Neural progenitor cell (in vitro differentiated cells): ENCODE measurements at regions not wholly inside any gene's neighbourhood (a gene's known extent, or its start where the extent isn't known, plus 50 kb on each side); places are given as distances from the start of the nearest gene placed in this dataset.

ENCODE experiments used
- DNase-seq: peaks from one replicate; pipeline ENCODE4 v3.0.0-alpha.2; 2016; ENCODE audit warnings: low spot score
- H2AFZ ChIP-seq: fragments of 200-600 bp; sonication (generic); replicated peaks from 2 replicates; pipeline ENCODE4 v1.6.1; 2016; ENCODE audit warnings: antibody characterized with exemption
- H3F3A ChIP-seq: fragments of 200-600 bp; sonication (generic); 2 replicates; pipeline ENCODE4 v1.6.1; 2016; ENCODE audit warnings: antibody characterized with exemption, low read depth
- H3K27ac ChIP-seq: fragments of 200-600 bp; sonication (generic); 2 replicates; pipeline ENCODE4 v1.5.1; 2016; ENCODE audit warnings: mild to moderate bottlenecking
- H3K27me3 ChIP-seq: fragments of 200-600 bp; sonication (generic); 2 replicates; pipeline ENCODE4 v1.6.1; 2016; ENCODE audit warnings: mild to moderate bottlenecking, moderate library complexity
- H3K36me3 ChIP-seq: fragments of 200-600 bp; sonication (generic); 2 replicates; pipeline ENCODE4 v1.5.1; 2016
- H3K4me1 ChIP-seq: fragments of 200-600 bp; sonication (generic); 2 replicates; pipeline ENCODE4 v1.6.1; 2016; ENCODE audit warnings: mixed run types
- H3K4me2 ChIP-seq: fragments of 200-600 bp; sonication (generic); 2 replicates; pipeline ENCODE4 v1.6.1; 2016
- H3K4me3 ChIP-seq: fragments of 200-600 bp; sonication (generic); 2 replicates; pipeline ENCODE4 v1.5.1; 2016
- H3K79me2 ChIP-seq: fragments of 200-600 bp; sonication (generic); 2 replicates; pipeline ENCODE4 v1.6.1; 2016; ENCODE audit warnings: low read depth
- H3K9ac ChIP-seq: fragments of 200-600 bp; sonication (generic); 2 replicates; pipeline ENCODE4 v1.6.1; 2016
- H3K9me3 ChIP-seq: fragments of 200-600 bp; sonication (generic); 2 replicates; pipeline ENCODE4 v1.5.1; 2016; ENCODE audit warnings: low read depth
- H4K20me1 ChIP-seq: fragments of 200-600 bp; sonication (generic); 2 replicates; pipeline ENCODE4 v1.6.1; 2016; ENCODE audit warnings: low read depth
- H3K27ac Mint-ChIP-seq: 3 replicates; pipeline ENCODE4 v1.8.0; 2021; ENCODE audit warnings: mixed read lengths
- H3K27me3 Mint-ChIP-seq: 2 replicates; pipeline ENCODE4 v1.8.0; 2022; ENCODE audit warnings: low read depth, mild to moderate bottlenecking, inconsistent platforms, moderate library complexity, mixed read lengths; ENCODE audit not compliant: insufficient read depth
- H3K36me3 Mint-ChIP-seq: 3 replicates; pipeline ENCODE4 v1.8.0; 2021; ENCODE audit warnings: mixed read lengths
- H3K4me1 Mint-ChIP-seq: 3 replicates; pipeline ENCODE4 v1.8.0; 2021; ENCODE audit warnings: mixed read lengths
- H3K4me3 Mint-ChIP-seq: 3 replicates; pipeline ENCODE4 v1.8.0; 2021; ENCODE audit warnings: mild to moderate bottlenecking, moderate library complexity, mixed read lengths
- H3K9me3 Mint-ChIP-seq: 3 replicates; pipeline ENCODE4 v1.8.0; 2020; ENCODE audit warnings: mixed read lengths
- EZH2 ChIP-seq: fragments of 200-600 bp; sonication (generic); IDR thresholded peaks from 2 replicates; pipeline ENCODE4 v1.6.1; 2017; ENCODE audit warnings: antibody characterized with exemption, mild to moderate bottlenecking, moderate library complexity
- EZH2phosphoT487 ChIP-seq: fragments of 200-600 bp; sonication (generic); IDR thresholded peaks from 2 replicates; pipeline ENCODE4 v1.6.1; 2017; ENCODE audit warnings: antibody characterized with exemption
- TF ChIP-seq, protein P1 (sequence below): fragments of 200-600 bp; sonication (generic); IDR thresholded peaks from 2 replicates; pipeline ENCODE4 v1.5.1; 2017; ENCODE audit warnings: antibody characterized with exemption, mild to moderate bottlenecking

DNA sequence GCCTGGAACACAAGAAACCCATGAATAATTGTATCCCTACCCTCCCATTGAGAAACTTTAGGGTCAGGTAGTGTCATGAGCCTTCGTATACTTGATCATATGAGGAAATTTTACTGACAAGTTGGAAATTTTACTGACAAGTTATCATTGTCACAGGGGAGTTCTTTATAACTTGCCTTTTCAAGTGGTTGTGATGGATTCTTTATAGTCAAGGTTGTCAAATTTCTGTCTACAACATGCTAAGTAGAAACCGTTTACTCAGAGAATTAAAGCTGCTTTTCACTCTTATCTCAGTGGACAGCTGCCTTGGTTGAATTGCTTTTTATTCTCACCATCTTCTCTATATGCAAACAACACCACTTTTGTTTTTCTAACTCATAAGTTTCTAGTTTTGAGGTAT lies 1286.4 kb downstream of the EPHA7 start:
- no peaks in the 10 kb centered on the region for H3K27me3 Mint-ChIP-seq
- Histone ChIP-seq H3K4me1 (no peaks in the 10 kb centered on the region), H4K20me1 (no peaks in the 10 kb centered on the region), H3K27me3 (no peaks in the 10 kb centered on the region), H3K4me3 (no peak overlapping the region), H3F3A (no peaks in the 10 kb centered on the region), H3K9ac (no peak overlapping the region), H3K36me3 (no peaks in the 10 kb centered on the region), H3K79me2 (no peaks in the 10 kb centered on the region), H3K27ac (no peak overlapping the region), H3K4me2 (no peak overlapping the region), H2AFZ (no peak overlapping the region), H3K9me3 (peaks cover 4% of the 10 kb centered on the region)
- H3K36me3 Mint-ChIP-seq, result no peaks in the 10 kb centered on the region
- no peak overlapping the region for H3K27ac Mint-ChIP-seq
- no peak overlapping the region for H3K4me3 Mint-ChIP-seq
- TF ChIP-seq, protein P1, sequence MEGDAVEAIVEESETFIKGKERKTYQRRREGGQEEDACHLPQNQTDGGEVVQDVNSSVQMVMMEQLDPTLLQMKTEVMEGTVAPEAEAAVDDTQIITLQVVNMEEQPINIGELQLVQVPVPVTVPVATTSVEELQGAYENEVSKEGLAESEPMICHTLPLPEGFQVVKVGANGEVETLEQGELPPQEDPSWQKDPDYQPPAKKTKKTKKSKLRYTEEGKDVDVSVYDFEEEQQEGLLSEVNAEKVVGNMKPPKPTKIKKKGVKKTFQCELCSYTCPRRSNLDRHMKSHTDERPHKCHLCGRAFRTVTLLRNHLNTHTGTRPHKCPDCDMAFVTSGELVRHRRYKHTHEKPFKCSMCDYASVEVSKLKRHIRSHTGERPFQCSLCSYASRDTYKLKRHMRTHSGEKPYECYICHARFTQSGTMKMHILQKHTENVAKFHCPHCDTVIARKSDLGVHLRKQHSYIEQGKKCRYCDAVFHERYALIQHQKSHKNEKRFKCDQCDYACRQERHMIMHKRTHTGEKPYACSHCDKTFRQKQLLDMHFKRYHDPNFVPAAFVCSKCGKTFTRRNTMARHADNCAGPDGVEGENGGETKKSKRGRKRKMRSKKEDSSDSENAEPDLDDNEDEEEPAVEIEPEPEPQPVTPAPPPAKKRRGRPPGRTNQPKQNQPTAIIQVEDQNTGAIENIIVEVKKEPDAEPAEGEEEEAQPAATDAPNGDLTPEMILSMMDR, result no peak
- TF ChIP-seq EZH2phosphoT487 (no peak), EZH2 (no peak)
- H3K9me3 Mint-ChIP-seq, result no peaks in the 10 kb centered on the region
- peaks cover 3% of the 10 kb centered on the region for H3K4me1 Mint-ChIP-seq
- DNase-seq, result no peak

- Histone ChIP-seq H3K4me3 (no peak overlapping the region), H3K36me3 (no peaks in the 10 kb centered on the region), H3K79me2 (no peaks in the 10 kb centered on the region), H3K4me2 (no peak overlapping the region), H3K9ac (no peak overlapping the region), H2AFZ (no peak overlapping the region), H3K9me3 (peaks cover 4% of the 10 kb centered on the region), H3K4me1 (no peaks in the 10 kb centered on the region), H3K27ac (no peak overlapping the region), H3F3A (no peaks in the 10 kb centered on the region), H4K20me1 (no peaks in the 10 kb centered on the region), H3K27me3 (no peaks in the 10 kb centered on the region)
- peaks cover 2% of the 10 kb centered on the region for H3K27me3 Mint-ChIP-seq
- H3K36me3 Mint-ChIP-seq, result no peaks in the 10 kb centered on the region
- no peak overlapping the region for H3K27ac Mint-ChIP-seq
- H3K4me3 Mint-ChIP-seq, result no peak overlapping the region
- TF ChIP-seq EZH2 (no peak), EZH2phosphoT487 (no peak)
- TF ChIP-seq, protein P1, result no peak
- no peak for DNase-seq
- no peaks in the 10 kb centered on the region for H3K9me3 Mint-ChIP-seq
- H3K4me1 Mint-ChIP-seq, result peaks cover 2% of the 10 kb centered on the region
These were observed 1286.9 kb downstream of the EPHA7 start for GRCh38 chr6:92132457-92132856.

DNA sequence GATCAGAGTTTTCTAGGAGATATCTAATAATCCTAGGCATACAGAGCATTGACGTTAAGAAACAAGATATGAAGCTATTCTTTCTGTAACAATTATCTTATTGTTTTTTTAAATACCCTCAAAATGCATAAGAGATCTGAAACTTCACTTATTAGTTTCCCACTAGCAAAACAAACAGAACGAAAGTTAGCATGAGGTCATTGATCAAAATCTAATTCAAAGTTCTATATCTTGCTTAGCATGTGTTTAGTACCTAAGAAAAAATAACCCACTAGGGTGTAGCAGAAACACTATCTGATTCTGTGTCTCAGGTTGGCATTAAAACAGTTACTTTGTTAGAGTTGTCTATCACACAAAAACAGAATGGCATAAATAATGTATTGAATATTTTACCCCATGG lies 1288.4 kb downstream of the EPHA7 start:
- H3K4me1 ChIP-seq, result no peaks in the 10 kb centered on the region
- peaks cover 4% of the 10 kb centered on the region for H3K9me3 ChIP-seq
- no peaks in the 10 kb centered on the region for H3K27me3 ChIP-seq
- H3K9ac ChIP-seq, result no peak overlapping the region
- H3F3A ChIP-seq, result no peaks in the 10 kb centered on the region
- H3K4me3 ChIP-seq, result no peak overlapping the region
- Mint-ChIP-seq H3K27ac (no peak overlapping the region), H3K27me3 (peaks cover 5% of the 10 kb centered on the region), H3K9me3 (no peaks in the 10 kb centered on the region), H3K4me3 (no peak overlapping the region), H3K4me1 (peaks cover 3% of the 10 kb centered on the region), H3K36me3 (no peaks in the 10 kb centered on the region)
- no peaks in the 10 kb centered on the region for H4K20me1 ChIP-seq
- H3K79me2 ChIP-seq, result no peaks in the 10 kb centered on the region
- no peaks in the 10 kb centered on the region for H3K36me3 ChIP-seq
- H3K4me2 ChIP-seq, result no peak overlapping the region
- DNase-seq, result no peak
- no peak overlapping the region for H3K27ac ChIP-seq
- TF ChIP-seq EZH2phosphoT487, result no peak
- TF ChIP-seq, protein P1, result no peak
- TF ChIP-seq EZH2, result no peak
- H2AFZ ChIP-seq, result no peak overlapping the region
